SU-DHL-6 (cell line): ENCODE measurements at regions not wholly inside any gene's neighbourhood (a gene's known extent, or its start where the extent isn't known, plus 50 kb on each side); places are given as distances from the start of the nearest gene placed in this dataset.

ENCODE experiments used
- H2AFZ ChIP-seq: fragments of 200-600 bp; sonication (generic); 2 replicates; pipeline ENCODE4 v1.6.1; 2014; ENCODE audit warnings: low read depth, mild to moderate bottlenecking, moderate library complexity, mixed read lengths, antibody characterized with exemption, low read length; ENCODE audit not compliant: severe bottlenecking
- H3F3A ChIP-seq: fragments of 200-600 bp; shearing (Covaris generic); 2 replicates; pipeline ENCODE4 v1.6.0; 2016; ENCODE audit warnings: antibody characterized with exemption, mild to moderate bottlenecking; ENCODE audit not compliant: insufficient read depth
- H3K27ac ChIP-seq: fragments of 200-600 bp; sonication (generic); 2 replicates; pipeline ENCODE4 v1.5.1; 2016; ENCODE audit warnings: low read depth, mild to moderate bottlenecking, low read length, moderate library complexity, mixed read lengths
- H3K27me3 ChIP-seq: fragments of 200-600 bp; sonication (generic), shearing (Covaris generic); 2 replicates; pipeline ENCODE4 v1.6.0; 2014; ENCODE audit warnings: mild to moderate bottlenecking, low read length
- H3K36me3 ChIP-seq: fragments of 200-600 bp; sonication (generic); 2 replicates; pipeline ENCODE4 v1.6.1; 2014; ENCODE audit warnings: mild to moderate bottlenecking, low read length, mixed read lengths
- H3K4me2 ChIP-seq: fragments of 300-600, 200-600 bp; shearing (Covaris generic), sonication (generic); 2 replicates; pipeline ENCODE4 v1.6.0; 2014; ENCODE audit warnings: low read length, low read depth, mild to moderate bottlenecking; ENCODE audit not compliant: poor library complexity, severe bottlenecking
- H3K4me3 ChIP-seq: fragments of 200-600 bp; sonication (generic); 2 replicates; pipeline ENCODE4 v1.5.1; 2014; ENCODE audit warnings: antibody characterized with exemption, low read length, mild to moderate bottlenecking, mixed read lengths; ENCODE audit not compliant: insufficient read depth, poor library complexity, severe bottlenecking
- H3K79me2 ChIP-seq: fragments of 200-600 bp; sonication (generic); 2 replicates; pipeline ENCODE4 v1.6.1; 2014; ENCODE audit warnings: mild to moderate bottlenecking, low read length, moderate library complexity; ENCODE audit not compliant: insufficient read depth
- H3K9ac ChIP-seq: fragments of 200-600 bp; sonication (generic); 2 replicates; pipeline ENCODE4 v1.7.0; 2014; ENCODE audit warnings: mild to moderate bottlenecking, low read length
- H3K9me2 ChIP-seq: fragments of 200-600 bp; sonication (generic); replicated peaks from 2 replicates; pipeline ENCODE4 v1.6.1; 2014; ENCODE audit warnings: low read length; ENCODE audit not compliant: insufficient read depth
- H3K9me3 ChIP-seq: fragments of 200-600 bp; sonication (generic); 2 replicates; pipeline ENCODE4 v1.6.1; 2014; ENCODE audit warnings: low read length, mixed read lengths; ENCODE audit not compliant: insufficient read depth
- H4K20me1 ChIP-seq: fragments of 200-600 bp; sonication (generic); 2 replicates; pipeline ENCODE4 v1.6.1; 2014; ENCODE audit warnings: low read depth, mild to moderate bottlenecking, antibody characterized with exemption, low read length, moderate library complexity, mixed read lengths
- CTCF ChIP-seq: fragments of 200-600 bp; sonication (generic); IDR thresholded peaks from one replicate; pipeline ENCODE4 v1.5.1; 2017; ENCODE audit warnings: antibody characterized with exemption, mild to moderate bottlenecking, low read length, moderate library complexity; ENCODE audit not compliant: insufficient read depth, poor library complexity, severe bottlenecking
- EZH2phosphoT487 ChIP-seq: fragments of 200-600 bp; sonication (generic), shearing (Covaris generic); conservative IDR thresholded peaks from 2 replicates; pipeline ENCODE4 v1.6.1; 2018; ENCODE audit warnings: mild to moderate bottlenecking, antibody characterized with exemption, low read length, moderate library complexity, mixed read lengths

- H3K4me2 ChIP-seq: no peak overlapping the region
- TF ChIP-seq EZH2phosphoT487 (no peak), CTCF (no peak)
- no peaks in the 10 kb centered on the region for H3K27me3 ChIP-seq
- H3K79me2 ChIP-seq: no peaks in the 10 kb centered on the region
- no peaks in the 10 kb centered on the region for H4K20me1 ChIP-seq
- H3K9me3 ChIP-seq: peaks cover 8% of the 10 kb centered on the region; the same call in 1 of the 2 replicates
- H3K27ac ChIP-seq: no peak overlapping the region
- H3K4me3 ChIP-seq: no peak overlapping the region
- no peak overlapping the region for H2AFZ ChIP-seq
- 0 out of 2 replicates have a peak, but pooled peaks cover 3% of the 10 kb centered on the region for H3K36me3 ChIP-seq
- H3K9ac ChIP-seq: no peak overlapping the region
- H3F3A ChIP-seq: no peaks in the 10 kb centered on the region
- H3K9me2 ChIP-seq: no peaks in the 10 kb centered on the region
These were observed 1264.7 kb downstream of the PCDH7 start for GRCh38 chr4:31984872-31985271.

DNA sequence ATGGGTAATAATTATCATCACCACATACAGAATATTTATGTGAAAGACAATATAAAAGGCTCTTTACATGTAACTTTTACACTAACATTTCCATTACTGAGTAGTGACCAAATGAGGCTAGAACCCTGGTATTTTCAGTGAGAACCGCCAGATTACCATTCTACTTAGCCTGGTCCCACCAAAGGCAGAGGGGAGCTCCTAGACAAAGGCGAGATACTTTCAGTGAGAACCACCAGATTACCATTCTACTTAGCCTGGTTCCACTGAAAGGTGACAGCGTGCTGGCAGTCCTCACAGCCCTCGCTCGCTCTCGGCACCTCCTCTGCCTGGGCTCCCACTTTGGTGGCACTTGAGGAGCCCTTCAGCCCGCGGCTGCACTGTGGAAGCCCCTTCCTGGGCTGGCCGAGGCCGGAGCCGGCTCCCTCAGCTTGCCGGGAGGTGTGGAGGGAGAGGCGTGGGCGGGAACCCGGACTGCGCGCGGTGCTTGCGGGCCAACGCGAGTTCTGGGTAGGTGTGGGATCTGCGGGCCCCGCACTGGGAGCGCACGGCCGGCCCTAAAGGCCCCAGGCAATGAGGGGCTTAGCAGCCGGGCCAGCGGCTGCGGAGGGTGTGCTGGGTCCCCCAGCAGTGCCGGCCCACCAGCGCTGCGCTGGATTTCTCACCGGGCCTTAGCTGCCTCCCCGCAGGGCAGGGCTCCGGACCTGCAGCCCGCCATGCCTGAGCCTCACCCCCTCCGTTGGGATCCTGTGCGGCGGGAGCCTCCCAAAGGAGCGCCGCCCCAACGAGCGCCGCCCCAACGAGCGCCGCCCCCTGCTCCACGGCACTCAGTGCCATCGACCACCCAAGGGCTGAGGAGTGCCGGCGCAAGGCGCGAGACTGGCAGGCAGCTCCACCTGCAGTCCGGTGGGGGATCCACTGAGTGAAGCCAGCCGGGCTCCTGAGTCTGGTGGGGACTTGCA lies 1276.1 kb downstream of the PCDH7 start:
- Histone ChIP-seq H3K79me2 (no peaks in the 10 kb centered on the region), H3K4me2 (no peak overlapping the region), H3K27ac (no peak overlapping the region), H3K36me3 (no peaks in the 10 kb centered on the region), H2AFZ (no peak overlapping the region), H4K20me1 (no peaks in the 10 kb centered on the region), H3K9me2 (no peaks in the 10 kb centered on the region), H3F3A (no peaks in the 10 kb centered on the region), H3K27me3 (no peaks in the 10 kb centered on the region), H3K9ac (no peak overlapping the region), H3K4me3 (no peak overlapping the region), H3K9me3 (0 out of 2 replicates have a peak, but pooled peaks cover 4% of the 10 kb centered on the region)
- no peak for TF ChIP-seq EZH2phosphoT487
- TF ChIP-seq CTCF: no peak

DNA sequence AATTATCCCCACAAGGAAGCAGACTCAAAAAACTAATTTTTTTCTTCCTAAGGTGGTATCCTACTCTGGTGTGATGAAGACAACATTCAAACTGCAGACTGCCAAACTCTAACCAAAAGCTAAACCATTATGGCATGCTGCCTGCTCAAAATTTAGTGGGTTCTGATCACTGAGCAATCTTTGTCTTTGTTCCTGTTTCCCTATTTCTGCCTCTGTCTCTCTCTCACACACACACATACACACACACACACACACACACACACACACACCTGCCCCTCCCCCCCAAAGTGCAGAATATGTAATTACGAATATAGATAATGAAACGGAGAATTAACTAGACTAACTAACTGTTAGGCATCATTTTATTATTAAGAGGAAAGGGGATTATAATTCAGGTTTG lies 1278.6 kb downstream of the PCDH7 start:
- Histone ChIP-seq H3K36me3 (no peaks in the 10 kb centered on the region), H3K9me3 (0 out of 2 replicates have a peak, but pooled peaks cover 4% of the 10 kb centered on the region), H3K79me2 (no peaks in the 10 kb centered on the region), H3K27ac (no peak overlapping the region), H3K9ac (no peak overlapping the region), H3F3A (no peaks in the 10 kb centered on the region), H3K9me2 (no peaks in the 10 kb centered on the region), H3K4me2 (no peak overlapping the region), H4K20me1 (no peaks in the 10 kb centered on the region), H3K27me3 (no peaks in the 10 kb centered on the region), H2AFZ (no peak overlapping the region), H3K4me3 (no peak overlapping the region)
- no peak for TF ChIP-seq EZH2phosphoT487
- TF ChIP-seq CTCF: no peak
